CD4-positive, alpha-beta T cell treated with Interleukin-1 beta for 1 hour (primary cell): ENCODE measurements at regions not wholly inside any gene's neighbourhood (a gene's known extent, or its start where the extent isn't known, plus 50 kb on each side); places are given as distances from the start of the nearest gene placed in this dataset.
"Not testable (repeated sequence)": the region's sequence is repeated elsewhere in the genome, so short reads cannot be mapped to it uniquely, and the experiment has no call there.

ENCODE experiments used
- DNase-seq, 2 donors: peaks; one replicate each; pipeline ENCODE4 v3.0.0-alpha.2; 2020 to 2022

DNA sequence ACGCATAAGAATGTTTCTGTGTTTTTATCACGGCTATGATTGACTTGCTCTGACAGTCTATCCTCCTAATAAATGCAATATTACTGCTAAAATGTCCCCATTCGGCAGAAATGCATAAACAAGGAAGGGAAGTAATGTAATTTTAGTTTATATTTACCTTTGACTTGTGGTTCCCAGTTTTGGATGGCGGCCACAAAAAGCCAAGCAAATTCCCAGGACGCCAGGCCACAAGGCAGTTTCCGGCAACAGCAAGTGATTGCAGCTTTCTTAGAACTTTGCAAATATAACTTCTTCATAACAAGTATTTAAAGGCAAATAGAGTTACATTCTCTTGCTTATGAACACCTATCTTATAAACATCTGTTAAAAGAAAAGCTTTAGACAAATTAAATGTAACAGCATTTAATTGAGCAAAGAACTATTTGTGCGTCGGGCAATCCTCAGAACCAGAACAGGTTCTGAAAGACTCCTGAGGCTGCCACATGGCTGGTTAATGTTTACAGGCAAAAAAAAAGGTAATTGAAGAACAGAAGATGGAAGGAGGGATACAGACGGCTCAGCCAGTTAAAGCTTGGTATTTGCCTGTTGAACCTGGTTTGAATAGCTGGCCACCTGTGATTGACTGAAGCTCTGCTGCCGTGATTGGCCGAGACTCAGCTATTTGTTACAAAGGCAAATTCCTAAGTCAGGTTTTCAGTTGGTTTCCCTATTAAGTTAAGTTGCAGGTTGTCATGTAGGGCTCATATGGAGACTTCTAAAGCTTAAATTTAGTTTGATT is 80.8 kb downstream of the C21orf91 start:
- DNase-seq, result no peak

DNA sequence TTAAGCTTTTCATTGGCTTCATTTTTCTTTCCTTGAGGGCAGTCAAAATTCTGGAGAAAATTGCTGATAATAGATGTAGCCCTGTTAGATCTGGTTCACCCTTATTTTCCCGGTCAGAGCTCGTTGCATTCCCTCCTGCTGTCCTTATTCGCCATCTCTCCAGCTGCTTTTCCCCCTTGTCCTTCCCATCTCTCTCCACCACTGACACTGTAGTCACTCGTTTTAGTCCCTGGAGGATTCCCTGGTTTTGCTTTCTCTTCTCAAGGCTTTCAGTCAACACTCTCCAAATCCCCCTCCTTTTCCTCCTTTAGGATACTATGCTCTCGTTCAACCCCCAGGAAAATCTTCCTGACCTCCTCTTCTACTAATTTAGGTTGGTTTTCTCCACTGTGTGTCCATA is 83.1 kb downstream of the C21orf91 start:
- no peak for DNase-seq

DNA sequence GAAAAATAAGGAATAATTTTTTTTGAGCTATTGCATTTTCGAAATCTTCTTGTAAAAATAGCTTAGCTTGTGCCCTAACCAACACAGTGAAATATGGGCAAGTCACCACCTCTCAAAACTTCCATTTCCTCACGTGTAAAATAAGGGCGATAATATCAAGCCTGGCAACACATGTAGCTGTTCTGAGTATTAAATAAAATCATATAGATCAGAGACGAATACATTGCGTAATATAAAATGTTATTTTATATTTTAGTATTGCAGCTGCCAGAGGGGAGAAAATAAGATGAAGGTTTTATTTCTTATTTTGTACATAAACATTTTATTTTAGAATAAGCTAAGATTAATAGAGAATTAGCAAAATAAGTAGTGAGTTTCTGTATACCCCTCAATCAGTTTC is 85.9 kb downstream of the C21orf91 start:
- no peak for DNase-seq

DNA sequence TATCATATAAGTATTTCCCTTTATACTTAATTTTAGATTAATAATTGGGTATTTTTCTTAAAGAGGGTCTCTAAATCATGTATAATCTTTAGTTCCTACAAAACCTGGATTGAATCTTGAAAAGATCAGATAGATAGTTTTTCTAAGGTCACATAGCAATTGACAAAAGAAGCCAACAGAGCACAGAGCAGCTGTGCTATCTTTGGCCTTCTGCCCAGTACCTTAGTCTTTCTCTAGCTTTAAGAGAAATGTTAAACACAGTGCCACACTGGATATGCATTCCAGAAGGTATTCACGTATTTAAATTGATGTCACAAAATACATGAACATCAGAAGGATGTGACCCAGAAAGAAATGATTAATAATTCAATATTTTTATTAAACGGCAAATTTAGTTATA is 86.8 kb downstream of the C21orf91 start:
- DNase-seq, result no peak

DNA sequence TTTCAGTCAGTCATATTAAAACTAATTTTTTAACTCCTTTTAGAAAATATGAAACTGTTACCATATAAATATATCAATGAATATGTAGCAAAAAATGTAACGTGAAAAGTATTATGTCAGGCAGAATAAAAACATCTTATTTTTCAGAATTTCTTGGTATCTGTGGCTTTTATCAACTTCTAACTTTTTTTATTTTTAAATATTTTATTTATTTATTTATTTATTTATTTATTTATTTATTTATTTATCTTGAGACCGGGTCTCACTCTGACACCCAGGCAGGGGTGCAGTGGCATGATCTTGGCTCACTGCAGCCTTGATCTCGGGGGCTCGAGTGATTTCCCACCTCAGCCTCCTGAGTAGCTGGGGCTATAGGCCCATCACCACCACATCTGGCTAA is 87.6 kb downstream of the C21orf91 start:
- no peak for DNase-seq

DNA sequence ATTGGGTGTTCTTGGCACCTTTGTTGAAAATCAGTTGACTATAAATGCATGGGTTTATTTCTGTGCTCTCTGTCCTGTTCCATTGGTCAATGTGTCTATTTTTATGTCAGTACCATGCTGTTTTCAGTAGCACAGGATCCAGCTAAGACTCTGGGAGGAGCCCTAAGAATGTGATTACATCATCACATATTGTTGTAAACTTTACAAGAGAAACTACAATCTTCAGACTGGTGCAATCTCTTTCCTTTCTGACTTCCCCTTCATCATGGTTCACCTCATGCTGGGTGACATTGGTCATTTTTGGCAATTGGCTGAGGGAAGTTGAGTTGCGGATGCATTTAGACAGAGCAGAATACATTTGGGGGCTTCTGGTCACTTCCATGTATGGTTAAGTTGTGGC is 88.4 kb downstream of the C21orf91 start:
- DNase-seq, result peak in 1 of 2 donors; percentile 4

DNA sequence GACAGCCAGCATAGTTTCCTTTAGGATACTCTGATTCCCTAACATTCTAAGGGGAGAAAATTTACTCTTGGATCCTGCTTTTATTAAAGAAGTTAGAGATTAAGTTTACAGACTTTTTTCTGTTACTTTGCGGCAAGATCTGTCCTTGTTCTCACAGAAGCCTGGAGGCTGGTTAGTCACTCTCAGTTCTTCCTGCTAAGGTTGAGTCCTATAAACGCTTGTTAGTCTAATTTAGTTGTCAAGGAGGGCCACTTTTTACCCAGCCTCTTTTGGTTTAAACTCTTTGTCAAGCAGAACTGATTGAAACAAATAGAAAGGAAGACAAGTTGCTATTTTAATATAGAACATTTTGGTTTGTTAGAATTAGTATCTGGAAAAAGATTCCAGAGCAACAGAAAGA is 89.7 kb downstream of the C21orf91 start:
- DNase-seq, result no peak

DNA sequence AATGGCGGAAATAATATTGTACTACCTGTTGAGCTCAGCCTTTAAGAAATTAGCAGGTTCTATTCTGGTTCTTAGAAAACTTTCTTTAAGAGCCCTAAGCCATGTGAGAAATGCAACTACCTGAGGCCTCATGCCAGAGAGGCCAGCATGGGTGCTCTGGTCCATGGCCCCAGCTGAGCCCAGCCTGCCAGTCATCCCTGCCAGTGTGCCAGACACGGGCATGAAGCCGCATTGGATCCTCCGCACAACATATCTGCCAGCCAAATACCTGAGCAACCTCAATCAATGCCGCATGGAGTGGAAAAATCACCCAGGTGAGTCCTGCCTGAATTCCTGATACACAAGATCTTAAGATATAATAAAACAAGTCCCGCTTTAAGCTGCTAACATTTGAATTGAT is 91.8 kb downstream of the C21orf91 start:
- no peak for DNase-seq

DNA sequence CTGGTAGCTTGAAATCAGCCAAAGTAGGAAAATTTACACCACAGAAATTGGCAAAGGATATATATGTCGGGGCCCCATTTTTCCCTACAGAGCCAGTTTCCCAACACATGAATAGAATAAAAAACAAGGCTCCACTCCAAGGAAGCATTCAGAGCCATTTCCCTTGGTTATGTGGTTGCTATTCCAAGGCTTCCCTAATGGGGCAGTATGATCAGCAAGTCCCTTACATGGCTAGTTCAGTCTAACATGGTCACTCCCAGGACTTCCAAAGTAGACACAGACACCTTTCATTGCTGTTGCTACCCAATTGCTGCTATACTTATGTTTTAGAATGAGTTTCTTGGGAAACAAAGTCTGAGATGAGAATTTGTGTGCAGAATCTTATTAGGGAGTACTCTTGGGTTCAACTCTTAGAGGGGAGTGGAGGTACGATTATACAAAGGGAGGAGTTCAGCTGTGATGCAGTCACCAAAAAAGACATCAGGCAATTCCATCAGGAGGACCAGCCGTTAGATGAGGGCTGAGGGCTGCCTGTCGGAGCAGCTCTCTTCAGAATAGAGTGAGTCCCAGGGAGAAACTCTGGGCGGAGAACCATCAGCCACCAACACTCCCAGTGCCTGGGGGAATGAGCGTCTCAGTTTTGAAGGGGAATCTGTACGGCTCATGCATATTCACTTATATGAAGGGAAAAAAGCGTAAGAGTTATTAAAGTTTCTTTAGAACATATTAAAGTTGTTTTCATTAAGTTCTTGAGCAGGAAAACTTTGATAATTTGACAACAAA is 92.9 kb downstream of the C21orf91 start:
- DNase-seq, result no peak

DNA sequence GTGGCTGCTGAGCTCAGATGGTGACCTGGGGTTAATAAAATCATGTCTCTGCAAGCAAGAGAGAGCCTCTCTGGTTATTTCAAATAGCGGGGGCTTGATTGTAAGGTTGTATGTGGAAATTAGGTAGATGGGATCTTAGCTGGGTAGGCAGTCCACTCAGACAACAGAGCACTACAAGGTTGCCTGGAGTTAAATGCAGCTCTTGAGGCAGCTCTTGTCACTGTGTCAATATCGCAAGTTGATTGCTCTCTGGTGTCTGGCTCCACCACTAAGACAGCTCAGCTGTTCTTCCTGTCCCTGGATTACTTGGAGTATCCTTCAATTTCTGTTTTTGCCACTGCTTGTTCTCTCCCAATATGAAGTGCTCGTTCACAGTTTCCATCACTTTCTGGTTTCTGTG is 93.8 kb downstream of the C21orf91 start:
- no peak for DNase-seq

DNA sequence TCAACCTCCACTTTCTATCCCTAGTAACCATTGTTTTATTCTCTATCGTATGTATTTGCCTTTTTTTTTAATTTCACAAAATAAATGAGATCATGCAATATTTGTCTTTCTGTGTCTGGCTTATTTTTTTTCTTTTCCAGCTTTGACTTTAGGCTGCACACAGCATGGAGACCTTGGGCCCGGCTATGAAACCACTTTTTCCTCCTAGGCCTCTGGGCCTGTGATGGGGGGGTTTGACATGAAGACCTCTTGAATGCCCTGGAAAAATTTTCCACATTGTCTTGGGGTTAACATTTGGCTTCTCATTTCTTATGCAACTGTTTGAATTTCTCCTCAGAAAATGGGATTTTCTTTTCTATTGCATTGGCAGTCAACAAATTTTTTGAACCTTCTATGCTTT is 100.2 kb upstream of the BTG3 start:
- DNase-seq, result no peak

DNA sequence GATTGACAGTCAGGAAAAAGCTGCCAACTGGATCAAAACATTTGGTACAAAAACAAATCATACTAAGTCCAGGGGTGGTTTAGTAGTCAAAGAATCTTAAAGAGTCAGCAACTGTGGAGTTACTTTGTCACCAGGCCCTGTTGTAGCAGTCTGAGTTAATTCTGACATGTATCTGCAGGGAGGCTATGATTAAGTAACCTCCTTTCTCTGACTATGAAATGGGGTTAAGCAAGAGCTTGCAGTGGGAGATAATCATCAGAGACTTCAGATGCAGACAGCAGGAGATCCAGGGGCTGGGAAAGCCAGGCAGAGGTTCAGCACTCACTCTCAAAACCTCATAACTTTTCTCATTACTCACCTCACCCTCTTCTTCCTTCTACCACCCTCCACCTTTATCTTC is 99.2 kb upstream of the BTG3 start:
- no peak for DNase-seq

DNA sequence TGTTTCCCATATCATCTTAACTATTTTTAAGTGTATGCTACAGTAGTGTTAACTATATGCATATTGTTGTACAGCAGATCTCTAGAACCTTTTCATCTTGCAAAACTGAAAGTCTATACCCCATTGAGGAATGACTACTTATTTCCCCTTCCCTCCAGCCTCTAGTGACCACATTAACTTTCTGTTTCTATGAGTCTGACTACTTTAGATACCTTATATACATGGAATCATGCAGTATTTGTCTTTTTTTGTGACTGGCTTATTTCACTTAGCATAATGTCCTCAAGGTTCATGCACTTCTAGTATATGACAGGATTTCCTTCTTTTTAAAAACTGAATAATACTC is 96.5 kb upstream of the BTG3 start:
- DNase-seq, result no peak

DNA sequence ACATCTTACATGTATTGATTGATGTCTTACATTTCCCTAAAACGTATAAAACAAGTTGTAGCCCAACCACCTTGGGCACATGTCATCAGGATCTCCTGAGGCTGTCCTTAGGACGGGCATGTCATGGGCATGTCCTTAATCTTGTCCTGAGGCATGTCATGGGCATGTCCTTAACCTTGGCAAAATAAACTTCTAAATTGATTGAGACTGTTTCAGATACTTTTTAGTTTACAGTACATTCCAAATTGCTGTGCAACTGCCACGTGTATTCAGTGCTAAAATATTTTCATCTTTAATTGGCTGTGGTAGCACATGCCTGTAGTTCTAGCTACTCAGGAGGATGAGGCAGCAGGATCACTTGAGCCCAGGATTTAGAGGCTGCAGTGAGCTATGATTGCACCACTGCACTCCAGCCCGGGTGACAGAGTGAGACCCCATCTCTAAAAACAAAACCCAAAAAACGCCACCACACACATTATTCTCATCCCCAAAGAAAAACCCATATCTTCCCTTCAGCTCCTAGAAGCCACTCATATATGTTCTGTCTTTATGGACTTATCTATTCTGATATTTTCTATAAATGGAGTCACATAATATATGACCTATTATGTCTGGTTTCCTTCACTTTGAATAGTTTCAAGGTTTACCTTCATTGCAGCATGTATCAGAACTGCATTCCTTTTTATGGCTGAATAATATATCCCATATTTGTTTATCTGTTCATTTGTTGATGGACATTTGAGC is 96.0 kb upstream of the BTG3 start:
- no peak for DNase-seq

DNA sequence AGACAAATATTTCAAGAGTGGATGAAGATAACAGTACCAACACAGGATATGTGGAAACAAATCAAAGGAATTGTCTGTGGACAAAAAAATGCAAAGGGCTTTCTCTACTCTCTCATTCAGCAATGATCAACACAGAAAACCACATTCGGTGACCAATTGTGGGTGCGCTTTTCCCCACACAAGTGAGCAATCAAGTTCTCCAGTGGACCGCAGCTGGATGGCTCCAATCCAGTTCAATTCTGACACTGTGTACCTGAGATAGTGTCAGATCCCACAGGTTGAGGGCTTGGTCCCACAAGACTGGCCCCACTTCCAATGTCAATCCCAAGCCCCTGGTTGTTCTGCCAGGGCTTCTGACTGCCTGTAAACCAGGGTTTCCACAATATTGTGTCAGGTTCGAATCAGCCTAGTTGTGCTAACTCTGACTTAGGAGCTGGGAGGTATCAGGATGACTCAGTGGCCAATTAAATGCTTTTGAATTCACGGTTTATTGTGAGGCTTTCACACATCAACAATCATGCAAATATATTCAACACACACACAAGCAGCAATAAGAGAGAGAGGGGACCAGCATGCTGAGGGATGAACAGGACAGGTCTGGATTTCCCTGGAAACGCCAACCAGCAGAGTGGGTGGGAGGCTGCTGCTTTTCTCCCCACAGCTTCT is 87.0 kb upstream of the BTG3 start:
- no peak for DNase-seq

DNA sequence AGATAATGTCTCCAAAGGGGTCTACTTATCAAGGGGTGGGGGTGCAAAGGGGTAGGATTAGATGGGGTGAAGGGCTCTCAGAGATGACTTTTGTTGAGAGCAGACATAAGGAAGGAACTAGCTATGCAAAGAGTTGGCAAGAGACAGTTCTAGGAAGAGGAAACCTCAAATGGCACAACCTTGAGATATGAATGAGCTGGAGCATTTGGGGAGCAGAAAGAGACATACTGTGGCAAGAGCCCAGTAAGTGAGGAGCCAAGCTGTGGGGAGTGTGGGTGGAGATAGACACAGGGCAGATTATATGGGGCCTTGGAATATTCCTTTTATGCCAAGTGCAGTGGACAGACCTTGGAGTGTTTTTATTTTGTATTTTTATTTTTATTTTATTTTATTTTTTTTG is 84.8 kb upstream of the BTG3 start:
- DNase-seq, result no peak

DNA sequence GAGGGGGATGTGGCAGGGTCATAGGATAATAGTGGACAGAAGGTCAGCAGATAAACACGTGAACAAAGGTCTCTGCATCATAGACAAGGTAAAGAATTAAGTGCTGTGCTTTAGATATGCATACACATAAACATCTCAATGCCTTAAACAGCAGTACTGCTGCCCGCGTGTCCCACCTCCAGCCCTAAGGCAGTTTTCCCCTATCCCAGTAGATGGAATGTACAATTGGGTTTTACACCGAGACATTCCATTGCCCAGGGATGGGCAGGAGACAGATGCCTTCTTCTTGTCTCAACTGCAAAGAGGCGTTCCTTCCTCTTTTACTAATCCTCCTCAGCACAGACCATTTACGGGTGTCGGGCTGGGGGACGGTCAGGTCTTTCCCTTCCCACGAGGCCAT is 81.7 kb upstream of the BTG3 start:
- DNase-seq, result not testable (repeated sequence)

DNA sequence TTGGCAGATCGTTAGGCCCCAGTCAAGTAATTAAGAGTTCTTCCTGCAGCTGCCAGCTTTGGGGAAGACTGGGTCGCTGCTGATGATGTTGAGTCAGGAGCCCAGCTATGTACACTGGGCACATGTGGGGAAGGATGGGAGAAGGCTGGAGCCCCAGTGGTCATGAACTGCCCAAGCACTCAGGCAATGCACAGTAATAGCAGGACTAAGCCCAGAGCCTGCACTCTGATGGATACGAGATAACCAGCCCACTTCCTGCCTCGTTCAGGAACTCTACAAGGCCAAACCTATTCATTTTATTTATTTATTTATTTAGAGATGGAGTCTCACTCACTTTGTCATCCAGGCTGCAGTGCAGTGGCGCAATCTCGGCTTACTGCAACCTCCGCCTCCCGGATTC is 81.1 kb upstream of the BTG3 start:
- DNase-seq, result no peak

DNA sequence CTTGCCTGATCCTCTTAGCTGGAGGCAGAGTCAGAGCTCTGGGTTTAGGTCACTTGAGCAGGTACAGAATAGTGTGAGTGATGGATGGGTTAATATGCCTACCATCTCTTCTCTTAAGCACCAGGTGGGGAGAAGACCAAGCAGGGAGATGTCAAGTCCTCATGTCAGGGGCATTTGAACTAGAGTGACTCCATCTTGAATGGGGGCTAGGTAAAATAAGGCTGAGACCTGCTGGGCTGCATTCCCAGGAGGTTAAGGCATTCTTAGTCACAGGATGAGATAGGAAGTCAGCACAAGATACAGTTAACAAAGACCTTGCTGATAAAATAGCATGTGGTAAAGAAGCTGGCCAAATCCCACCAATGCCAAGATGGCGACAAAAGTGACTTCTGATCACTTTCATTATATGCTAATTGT is 77.4 kb upstream of the BTG3 start:
- no peak for DNase-seq

DNA sequence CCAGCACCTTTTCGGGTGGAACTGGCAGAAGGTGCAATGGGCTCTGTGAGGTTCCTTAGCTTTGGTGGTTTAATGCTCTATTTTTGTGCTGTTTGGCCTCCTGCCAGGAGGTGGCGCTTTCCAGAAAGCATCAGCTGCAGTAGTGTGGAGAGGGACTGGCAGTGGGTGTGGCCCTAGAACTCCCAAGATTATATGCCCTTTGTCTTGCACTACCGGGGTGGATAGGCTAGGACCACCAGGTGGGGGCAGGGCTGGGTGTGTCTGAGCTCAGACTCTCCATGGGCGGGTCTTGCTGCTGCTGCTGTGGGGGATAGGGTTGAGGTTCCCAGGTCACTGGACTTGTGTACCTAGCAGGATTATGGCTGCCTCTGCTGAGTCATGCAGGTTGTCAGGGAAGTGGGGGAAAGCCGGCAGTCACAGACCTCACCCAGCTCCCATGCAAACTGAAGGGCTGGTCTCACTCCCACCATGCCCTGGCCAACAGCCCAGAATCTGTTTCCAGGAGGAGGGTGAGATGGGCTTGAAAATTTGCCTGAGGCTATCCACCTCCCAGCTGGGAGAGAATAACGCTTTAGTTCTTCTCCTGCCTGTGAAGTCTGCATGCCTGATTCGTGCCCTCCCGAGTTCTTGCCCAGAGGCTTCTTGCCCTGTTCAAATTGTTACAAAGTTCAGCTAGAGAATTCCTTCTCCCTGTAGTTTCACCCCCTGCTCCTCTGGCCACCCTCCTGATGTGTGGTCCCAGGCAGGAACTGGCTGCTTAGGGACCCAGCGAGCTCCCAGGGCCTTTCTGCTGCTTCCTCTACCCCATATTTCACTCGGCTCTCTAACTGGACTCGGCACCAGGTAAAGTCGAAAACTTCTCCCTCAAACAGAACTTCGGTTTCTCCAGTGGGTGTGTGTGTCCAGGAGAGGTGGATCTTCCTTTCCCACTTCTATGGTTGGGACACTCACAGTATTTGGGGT is 76.5 kb upstream of the BTG3 start:
- peak; percentile 42 to 67 for DNase-seq

DNA sequence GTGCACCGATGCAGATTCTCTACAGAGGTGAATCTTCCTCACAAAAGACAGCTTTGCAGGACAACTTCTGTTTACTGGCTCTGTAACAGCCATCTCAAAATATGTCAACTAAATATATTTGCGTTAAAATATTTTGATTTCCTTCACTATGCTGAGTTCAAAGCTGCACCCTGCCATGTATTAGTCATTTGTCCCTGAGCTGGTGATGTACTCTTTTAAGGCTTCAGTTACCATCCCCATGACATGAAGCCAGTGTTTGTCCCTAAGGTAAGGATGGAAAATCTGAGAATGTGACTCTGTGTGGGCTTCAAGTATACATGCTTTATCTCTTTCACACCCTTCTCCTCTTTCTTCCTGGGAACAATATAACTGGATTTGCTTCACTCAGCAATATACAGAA is 70.2 kb upstream of the BTG3 start:
- no peak for DNase-seq

DNA sequence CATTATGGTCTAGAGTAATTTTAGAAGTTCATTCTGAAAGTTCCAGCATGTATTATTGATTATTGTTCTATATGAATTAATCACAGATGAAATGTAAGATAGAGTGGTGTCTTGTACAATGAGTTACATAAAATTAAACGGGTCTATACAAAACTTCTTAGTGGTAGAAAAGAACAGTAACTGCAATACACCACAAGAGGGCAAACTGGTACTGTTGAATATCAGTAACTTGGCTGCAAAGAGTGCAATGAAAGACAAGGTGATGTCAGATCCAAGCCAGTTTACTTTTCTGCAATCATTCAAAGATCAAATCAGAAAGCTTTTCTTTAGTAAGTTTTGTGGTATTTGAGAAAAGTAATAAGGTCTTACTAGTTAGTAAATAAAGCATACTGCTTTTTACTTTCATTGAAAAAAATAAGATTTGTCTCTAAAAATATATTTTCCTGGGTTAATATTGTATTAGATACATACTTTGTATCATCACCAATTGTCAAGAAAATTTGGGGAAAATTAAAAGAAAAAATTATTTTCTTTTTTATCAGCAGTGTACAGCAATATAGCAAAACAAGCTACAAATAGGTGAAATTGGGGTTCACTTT is 66.4 kb upstream of the BTG3 start:
- DNase-seq, result peak in 1 of 2 donors; percentile 77
